Adrenal gland (tissue), 5 donors: ENCODE measurements at regions not wholly inside any gene's neighbourhood (a gene's known extent, or its start where the extent isn't known, plus 50 kb on each side); places are given as distances from the start of the nearest gene placed in this dataset.

Experiments
- POLR2A ChIP-seq, 2 donors: fragments of 450-650 bp; IDR thresholded peaks; one replicate each; pipeline ENCODE4 v1.6.1; 2017; ENCODE audit warnings: antibody characterized with exemption in 2 of 2, mild to moderate bottlenecking in 2 of 2, moderate library complexity in 1 of 2
- TF ChIP-seq, protein P1 (sequence below), 6 experiments: fragments of 450-650 bp in 4 of 6; fragments of 200-600 bp in 2 of 6; sonication (generic) in 1 of 6; IDR thresholded peaks; 1 replicate in 5 of 6; 2 replicates in 1 of 6; pipeline versions ENCODE4 v1.5.1 to v1.8.0; 2016 to 2021; ENCODE audit warnings: antibody characterized with exemption in 6 of 6, mild to moderate bottlenecking in 2 of 6, moderate library complexity in 1 of 6
- donor health status: DM: no; HTN: no; CAD: no.

DNA sequence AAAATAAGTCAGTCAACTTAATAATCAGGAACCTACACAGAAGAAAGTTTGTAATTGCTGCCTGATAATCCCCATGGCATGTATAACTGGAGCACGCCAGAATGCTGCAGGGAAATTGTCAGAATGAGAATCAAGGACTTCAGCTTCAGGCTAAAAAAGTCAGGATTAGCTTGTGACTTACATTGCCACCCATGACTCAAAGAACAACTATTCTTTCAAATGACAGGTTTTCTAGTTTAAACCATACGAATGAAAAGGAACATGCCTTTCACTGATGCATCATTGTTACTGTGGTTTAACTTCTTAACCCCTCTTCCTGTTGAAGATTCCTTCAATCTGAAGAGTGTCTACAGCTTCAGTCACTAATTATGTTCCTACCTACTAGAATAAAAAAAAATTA is 112.4 kb downstream of the ISL1 start:
- TF ChIP-seq, protein P1, sequence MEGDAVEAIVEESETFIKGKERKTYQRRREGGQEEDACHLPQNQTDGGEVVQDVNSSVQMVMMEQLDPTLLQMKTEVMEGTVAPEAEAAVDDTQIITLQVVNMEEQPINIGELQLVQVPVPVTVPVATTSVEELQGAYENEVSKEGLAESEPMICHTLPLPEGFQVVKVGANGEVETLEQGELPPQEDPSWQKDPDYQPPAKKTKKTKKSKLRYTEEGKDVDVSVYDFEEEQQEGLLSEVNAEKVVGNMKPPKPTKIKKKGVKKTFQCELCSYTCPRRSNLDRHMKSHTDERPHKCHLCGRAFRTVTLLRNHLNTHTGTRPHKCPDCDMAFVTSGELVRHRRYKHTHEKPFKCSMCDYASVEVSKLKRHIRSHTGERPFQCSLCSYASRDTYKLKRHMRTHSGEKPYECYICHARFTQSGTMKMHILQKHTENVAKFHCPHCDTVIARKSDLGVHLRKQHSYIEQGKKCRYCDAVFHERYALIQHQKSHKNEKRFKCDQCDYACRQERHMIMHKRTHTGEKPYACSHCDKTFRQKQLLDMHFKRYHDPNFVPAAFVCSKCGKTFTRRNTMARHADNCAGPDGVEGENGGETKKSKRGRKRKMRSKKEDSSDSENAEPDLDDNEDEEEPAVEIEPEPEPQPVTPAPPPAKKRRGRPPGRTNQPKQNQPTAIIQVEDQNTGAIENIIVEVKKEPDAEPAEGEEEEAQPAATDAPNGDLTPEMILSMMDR (IDR thresholded peaks at IDR 0.05): no peak
- TF ChIP-seq POLR2A (IDR thresholded peaks at IDR 0.05): no peak
